ENCODE measurements at regions not wholly inside any gene's neighbourhood (a gene's known extent, or its start where the extent isn't known, plus 50 kb on each side); places are given as distances from the start of the nearest gene placed in this dataset.

- TF ChIP-seq CTCF (IDR thresholded peaks at IDR 0.05; ENCODE audit: borderline replicate concordance, extremely low read depth, low read length, poor library complexity, severe bottlenecking): no peak
- TF ChIP-seq EZH2 (IDR thresholded peaks at IDR 0.05; ENCODE audit: borderline replicate concordance, low read depth, low read length, severe bottlenecking): no peak
These were observed 283.5 kb downstream of the C16orf95 start for GRCh38 chr16:87033541-87034300.
